HG03095 (cell line): ENCODE measurements at regions not wholly inside any gene's neighbourhood (a gene's known extent, or its start where the extent isn't known, plus 50 kb on each side); places are given as distances from the start of the nearest gene placed in this dataset.

ENCODE experiments used
- ATAC-seq: cut with Tn5 transposase; IDR thresholded peaks from one replicate; pipeline ENCODE4 v1.9.1; 2021; ENCODE audit warnings: moderate library complexity; ENCODE audit not compliant: unreplicated experiment

DNA sequence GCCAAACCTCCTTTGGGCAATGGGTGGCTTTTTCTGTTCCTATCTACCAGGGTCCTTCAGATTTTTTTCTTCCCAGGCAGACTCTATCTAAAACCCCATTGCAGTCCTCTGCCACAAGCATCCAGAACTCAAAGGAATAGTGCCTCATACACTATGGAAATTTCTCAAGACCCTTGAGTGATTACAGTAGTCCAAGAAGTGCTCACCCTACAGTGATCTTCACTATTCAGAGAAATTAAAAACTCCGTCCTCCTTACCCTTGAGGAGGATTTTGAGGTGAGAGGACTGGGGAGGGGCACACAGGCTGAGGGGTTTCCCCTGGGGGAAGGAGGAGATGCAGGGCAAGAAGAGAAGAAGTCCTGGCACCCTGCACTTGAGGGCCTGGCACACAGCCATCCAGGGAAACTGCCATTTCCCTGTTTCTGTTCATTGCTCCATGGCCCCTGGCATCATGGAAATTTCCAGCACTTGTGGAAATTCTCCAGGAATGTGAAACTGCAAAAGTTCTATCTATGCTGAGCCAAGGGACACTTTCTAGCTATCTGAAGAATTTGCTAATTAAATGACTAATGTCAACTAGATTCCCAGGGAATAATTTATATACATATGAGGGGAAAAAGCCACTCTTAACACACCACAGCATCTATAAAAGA is 102.5 kb upstream of the ATP1B1 start:
- no peak for ATAC-seq

GRCh38 chr1:169005776-169006175 is 100.7 kb upstream of the ATP1B1 start:
- ATAC-seq: no peak

GRCh38 chr1:169009666-169010065 is 96.8 kb upstream of the ATP1B1 start:
- ATAC-seq: no peak

DNA sequence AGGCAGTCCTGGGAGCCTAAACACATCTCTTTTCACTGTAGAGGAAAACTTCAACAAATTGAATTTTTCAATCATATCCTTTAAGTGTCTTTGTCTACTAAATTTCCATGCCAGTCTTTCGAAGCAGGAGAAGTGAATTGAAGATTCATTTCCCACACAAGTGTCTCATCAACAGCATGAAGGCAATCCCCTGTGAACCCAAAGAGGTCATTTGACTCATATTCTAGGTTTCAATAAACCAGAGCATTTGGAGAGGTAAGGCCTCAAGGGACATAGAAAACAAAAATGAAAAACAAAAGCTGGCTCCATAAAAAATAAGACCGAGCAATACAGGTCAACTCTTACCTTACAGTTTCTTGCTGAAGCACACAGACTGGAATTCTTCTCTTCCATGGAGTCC is 94.1 kb upstream of the ATP1B1 start:
- peak; percentile 78 for ATAC-seq

DNA sequence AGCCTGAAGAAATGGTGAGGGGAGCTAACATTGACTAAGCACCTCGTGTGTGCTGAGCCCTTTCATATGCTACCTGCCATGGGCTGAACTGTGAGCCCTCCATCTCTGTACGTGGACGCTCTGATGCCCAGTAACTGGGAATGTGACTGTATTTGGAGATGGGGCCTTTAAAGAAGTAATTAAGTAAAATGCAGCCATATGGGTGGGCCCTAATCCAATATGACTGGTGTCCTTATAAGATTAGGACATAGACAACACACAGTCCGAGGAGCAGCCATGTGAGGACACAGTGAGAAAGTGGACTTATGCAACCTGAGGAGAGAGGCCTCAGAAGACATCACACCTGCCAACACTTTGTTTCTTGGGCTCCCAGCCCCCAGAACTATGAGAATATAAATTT is 92.7 kb upstream of the ATP1B1 start:
- no peak for ATAC-seq

- ATAC-seq: no peak
These were observed 91.0 kb upstream of the ATP1B1 start for GRCh38 chr1:169015464-169015863.

DNA sequence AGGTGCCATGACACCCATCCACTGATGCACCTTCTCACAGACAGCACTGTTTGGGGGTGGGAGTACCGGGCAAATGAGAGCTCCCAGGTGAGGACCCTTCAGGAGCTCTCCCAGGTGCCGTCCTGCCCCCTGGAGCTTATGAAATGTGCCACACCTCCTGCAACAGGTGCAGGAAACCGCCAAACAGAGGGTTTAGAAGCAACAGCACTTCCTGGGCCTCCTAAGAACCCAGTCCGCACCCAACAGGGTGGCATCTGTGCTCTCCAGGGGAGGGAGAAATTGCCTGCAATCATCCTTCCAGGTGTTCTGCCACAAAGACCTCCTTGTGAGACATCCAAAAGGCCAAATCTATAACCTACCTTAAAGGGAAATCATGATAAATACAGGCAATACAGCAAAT is 87.7 kb upstream of the ATP1B1 start:
- no peak for ATAC-seq

GRCh38 chr1:169019419-169020058 is 87.0 kb upstream of the ATP1B1 start:
- ATAC-seq: no peak

DNA sequence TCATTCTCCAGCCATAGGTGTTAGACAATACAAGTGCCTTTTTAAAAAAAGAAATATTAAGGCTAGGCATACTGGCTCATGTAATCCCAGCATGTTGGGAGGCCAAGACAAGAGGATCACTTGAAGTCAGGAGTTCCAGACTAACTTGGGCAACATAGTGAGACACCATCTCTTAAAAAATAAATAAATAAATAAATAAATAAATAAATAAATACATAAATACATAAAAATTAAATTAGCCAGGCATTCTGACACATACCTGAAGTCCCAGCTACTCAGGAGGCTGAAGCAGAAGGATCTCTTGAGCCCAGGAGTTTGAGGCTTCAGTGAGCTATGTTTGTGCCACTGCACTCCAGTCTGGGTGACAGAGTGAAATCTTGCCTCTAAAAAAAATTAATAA is 85.8 kb upstream of the ATP1B1 start:
- no peak for ATAC-seq

DNA sequence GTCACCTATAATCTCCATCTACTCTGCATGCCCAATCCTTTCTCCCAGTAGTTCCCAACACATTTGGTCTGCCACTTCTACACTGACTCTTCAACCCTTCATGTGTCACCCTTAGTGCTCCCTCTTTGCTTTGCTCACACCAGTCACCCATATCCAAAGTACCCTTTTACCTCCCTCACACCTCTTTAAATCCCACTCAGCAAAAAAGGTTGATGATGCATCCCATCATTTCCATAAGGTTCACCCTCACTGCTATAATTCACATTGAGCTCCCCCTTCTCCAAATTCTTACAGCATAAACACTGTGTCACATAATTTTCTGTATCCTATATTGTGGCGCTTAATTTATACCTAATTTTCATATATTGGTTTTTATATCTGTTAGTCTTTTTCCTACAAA is 83.8 kb upstream of the ATP1B1 start:
- ATAC-seq: no peak

- ATAC-seq: no peak
These were observed 82.2 kb upstream of the ATP1B1 start for GRCh38 chr1:169024255-169024654.

GRCh38 chr1:169024800-169025271 is 81.7 kb upstream of the ATP1B1 start:
- ATAC-seq: peak; percentile 91

- ATAC-seq: peak; percentile 9
These were observed 81.1 kb upstream of the ATP1B1 start for GRCh38 chr1:169025412-169025811.

GRCh38 chr1:169027607-169028320 is 78.7 kb upstream of the ATP1B1 start:
- peak; percentile 32 for ATAC-seq

- ATAC-seq: no peak
These were observed 74.8 kb upstream of the ATP1B1 start for GRCh38 chr1:169031566-169032224.

GRCh38 chr1:169041366-169041765 is 65.1 kb upstream of the ATP1B1 start:
- ATAC-seq: no peak

GRCh38 chr1:169042377-169042776 is 64.1 kb upstream of the ATP1B1 start:
- no peak for ATAC-seq

DNA sequence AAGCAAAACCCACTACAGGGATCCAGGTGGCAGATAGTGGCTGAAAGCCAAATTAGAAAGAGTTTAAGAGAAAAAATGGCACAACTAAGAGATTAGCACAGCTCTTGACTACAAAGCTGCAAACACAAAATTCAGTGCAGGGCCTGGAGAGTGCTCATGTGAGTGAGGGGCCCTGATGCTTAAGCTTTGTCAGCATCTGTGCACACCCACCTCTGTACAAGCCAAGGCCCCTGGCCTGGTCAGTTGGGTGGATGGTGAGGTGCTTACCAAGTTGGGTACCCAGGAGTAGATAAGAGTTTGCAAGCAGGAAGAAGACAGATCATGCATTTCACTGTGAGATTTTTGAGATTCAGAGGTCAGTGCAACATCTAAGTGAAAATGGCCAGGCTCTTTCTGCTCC is 62.7 kb upstream of the ATP1B1 start:
- no peak for ATAC-seq

DNA sequence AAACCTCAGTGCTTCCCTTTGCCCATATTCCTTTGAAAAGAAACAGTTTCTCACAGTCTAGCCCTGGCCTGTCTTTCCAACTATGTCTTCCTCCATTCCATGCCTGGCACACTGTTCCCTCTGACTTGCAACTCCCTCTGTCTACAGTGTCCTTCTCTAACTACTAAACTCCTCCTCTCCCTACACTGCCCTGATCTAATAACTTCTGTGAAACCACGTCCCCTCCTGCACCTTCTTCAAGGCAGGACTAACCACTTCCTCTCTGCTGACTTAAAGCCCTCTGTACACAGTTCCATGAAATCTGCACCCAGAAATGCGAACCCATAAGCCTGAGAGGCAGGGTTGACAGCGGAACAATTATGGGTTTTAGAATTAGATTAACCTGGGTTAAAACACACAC is 62.2 kb upstream of the ATP1B1 start:
- ATAC-seq: peak; percentile 96

DNA sequence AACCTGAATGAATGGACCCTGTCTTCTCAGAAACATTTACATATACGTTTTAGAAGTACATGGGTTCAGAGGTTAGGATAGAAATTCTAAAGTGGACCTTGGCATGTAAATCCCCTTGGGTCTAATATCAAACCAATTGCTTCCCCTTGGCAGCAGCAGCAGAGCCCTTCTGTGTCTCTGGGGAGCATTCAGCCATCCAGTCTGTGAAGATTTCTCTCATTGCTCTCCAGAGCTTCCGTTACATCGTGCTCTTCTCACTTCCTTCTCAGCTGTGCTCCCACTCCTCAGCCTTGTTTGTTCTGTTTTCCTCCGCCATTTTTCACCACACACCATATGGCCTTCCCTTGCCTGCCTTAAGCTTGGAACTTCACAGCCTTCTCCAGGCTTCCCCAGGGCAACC is 61.5 kb upstream of the ATP1B1 start:
- no peak for ATAC-seq

GRCh38 chr1:169046671-169047070 is 59.8 kb upstream of the ATP1B1 start:
- no peak for ATAC-seq

DNA sequence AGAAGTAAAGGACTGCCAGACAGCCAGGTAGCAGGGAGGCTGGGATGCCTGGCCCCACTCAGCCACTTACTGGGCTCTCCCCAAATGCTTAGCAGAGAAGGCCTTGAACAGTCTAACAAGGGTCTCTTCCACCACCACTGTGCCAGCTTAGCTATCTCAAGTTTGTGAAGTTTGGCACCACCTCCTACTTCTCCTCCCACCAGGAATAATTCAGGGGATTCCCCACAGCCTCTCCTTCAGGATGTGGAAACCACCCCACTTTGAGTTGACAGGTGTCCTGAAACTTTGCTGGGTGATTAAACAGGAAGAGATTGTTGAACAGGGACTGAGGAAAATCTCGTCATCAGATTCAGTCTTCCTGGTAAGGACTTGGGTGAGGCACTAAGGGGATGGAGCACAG is 59.4 kb upstream of the ATP1B1 start:
- ATAC-seq: no peak
